K562 (cell line): ENCODE measurements at regions not wholly inside any gene's neighbourhood (a gene's known extent, or its start where the extent isn't known, plus 50 kb on each side); places are given as distances from the start of the nearest gene placed in this dataset.

Source experiments
- CBX3 ChIP-seq, 2 experiments: IDR thresholded peaks; 1 replicate in 1 of 2; 2 replicates in 1 of 2; pipeline ENCODE4 v1.6.1; 2012; ENCODE audit warnings: inconsistent platforms in 2 of 2, low read length in 2 of 2, borderline replicate concordance in 1 of 2, control low read depth in 1 of 2
- CREB1 ChIP-seq, 2 experiments: sonication (generic) in 1 of 2; formaldehyde crosslinking in 1 of 2; IDR thresholded peaks; 2 replicates each; pipeline versions ENCODE4 v1.6.1 to v1.8.0; 2012 to 2022; ENCODE audit warnings: inconsistent platforms in 1 of 2, mild to moderate bottlenecking in 1 of 2, missing genetic modification reagents in 1 of 2, moderate library complexity in 1 of 2
- EP300 ChIP-seq: IDR thresholded peaks from 2 replicates; pipeline ENCODE4 v1.6.1; 2012; ENCODE audit warnings: low read length, improper control_type of control experiment
- ETV1 ChIP-seq: fragments of 450-650 bp; conservative IDR thresholded peaks from 2 replicates; pipeline ENCODE4 v1.6.1; 2016; ENCODE audit warnings: missing genetic modification characterization, control low read depth, low read depth, missing compliant biosample characterization
- GATAD2B ChIP-seq: fragments of 450-650 bp; IDR thresholded peaks from 2 replicates; pipeline ENCODE4 v1.6.1; 2017; ENCODE audit warnings: mild to moderate bottlenecking, borderline replicate concordance
- MEIS2 ChIP-seq: fragments of 450-650 bp; IDR thresholded peaks from 2 replicates; pipeline ENCODE4 v1.6.1; 2014; ENCODE audit warnings: mild to moderate bottlenecking; ENCODE audit not compliant: partially characterized antibody
- MYC ChIP-seq, 2 experiments: fragments of 250-450 bp in 1 of 2; sonication (Bioruptor Pico) in 1 of 2; IDR thresholded peaks; 2 replicates each; pipeline versions ENCODE4 v1.5.1 to v1.6.1; 2012 to 2021; ENCODE audit warnings: low read depth in 2 of 2, borderline replicate concordance in 1 of 2, improper control_type of control experiment in 1 of 2, low read length in 1 of 2, mild to moderate bottlenecking in 1 of 2, moderate library complexity in 1 of 2
- NRF1 ChIP-seq, 2 experiments: fragments of 450-650 bp; IDR thresholded peaks in 1 of 2; conservative IDR thresholded peaks in 1 of 2; 2 replicates each; pipeline ENCODE4 v1.6.1; 2014; ENCODE audit warnings: mild to moderate bottlenecking in 2 of 2
- PRPF4 ChIP-seq: fragments of 200-400 bp; formaldehyde crosslinking; IDR thresholded peaks from one replicate; pipeline ENCODE4 v1.6.1; 2017; ENCODE audit warnings: low read length, low read depth, mild to moderate bottlenecking; ENCODE audit not compliant: insufficient read depth, poor library complexity, severe bottlenecking
- RBM39 ChIP-seq: fragments of 200-400 bp; formaldehyde crosslinking; optimal IDR thresholded peaks from 2 replicates; pipeline ENCODE3; 2018; ENCODE audit warnings: low read depth, low read length
- SREBF1 ChIP-seq: fragments of 150-350 bp; IDR thresholded peaks from 2 replicates; pipeline ENCODE4 v1.6.1; 2014; ENCODE audit warnings: antibody characterized with exemption, low read depth, low read length, borderline replicate concordance
- ZNF121 ChIP-seq: sonication (generic); formaldehyde crosslinking; conservative IDR thresholded peaks from 2 replicates; pipeline ENCODE4 v1.8.0; 2022; ENCODE audit warnings: missing genetic modification reagents
- TF ChIP-seq, protein P1 (sequence below), 3 experiments: IDR thresholded peaks in 2 of 3; conservative IDR thresholded peaks in 1 of 3; 2 replicates each; pipeline ENCODE4 v1.5.1; 2011 to 2012; ENCODE audit warnings: low read length in 3 of 3, mild to moderate bottlenecking in 3 of 3, control low read depth in 2 of 3, improper control_type of control experiment in 1 of 3, inconsistent platforms in 1 of 3, low read depth in 1 of 3, mixed read lengths in 1 of 3, moderate library complexity in 1 of 3; ENCODE audit not compliant: insufficient read depth in 2 of 3

DNA sequence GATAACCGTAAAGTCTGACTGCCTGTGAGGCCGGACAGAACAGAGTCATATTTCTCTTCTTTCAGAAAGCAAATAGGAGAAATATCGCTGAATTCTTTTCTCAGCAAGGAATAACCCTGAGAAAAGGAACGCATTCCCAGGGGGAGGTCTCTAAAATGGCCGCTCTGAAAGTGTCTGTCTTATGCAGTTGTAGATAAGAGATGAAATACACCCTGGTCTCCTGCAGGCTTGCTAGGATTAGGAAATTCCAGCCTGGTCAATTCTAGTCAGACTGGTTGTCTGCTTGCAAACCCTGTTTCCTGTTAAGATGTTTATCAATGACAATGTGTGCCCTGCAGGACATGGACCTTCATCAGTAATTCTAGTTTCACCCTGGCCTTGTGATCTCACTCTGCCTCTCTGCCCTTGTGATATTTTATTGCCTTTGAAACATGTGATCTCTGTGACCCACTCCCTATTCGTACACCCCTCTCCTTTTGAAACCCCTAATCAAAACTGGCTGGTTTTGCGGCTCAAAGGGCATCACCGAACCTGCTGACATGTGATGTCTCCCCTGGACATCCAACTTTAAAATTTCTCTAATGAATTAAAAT is 934.8 kb upstream of the SPRY2 start:
- TF ChIP-seq ZNF121 (CRISPR knock-in tag) (no peak), CBX3 (IDR thresholded peaks at IDR 0.05; ENCODE audit: borderline replicate concordance in 1 of 2, low read length in 2 of 2) (no peak), ETV1 (tag) (no peak), CREB1 (IDR thresholded peaks at IDR 0.05) (no peak), CREB1 (CRISPR knock-in tag; IDR thresholded peaks at IDR 0.05) (no peak), EP300 (no peak), NRF1 (conservative IDR thresholded peaks at IDR 0.05 in 1 of 2, IDR thresholded peaks at IDR 0.05 in 1 of 2) (no peak), MEIS2 (no peak), SREBF1 (no peak), GATAD2B (no peak), MYC (IDR thresholded peaks at IDR 0.05; ENCODE audit: low read depth, low read length) (no peak), MYC (CRISPR knock-in tag; IDR thresholded peaks at IDR 0.05; ENCODE audit: borderline replicate concordance, low read depth) (no peak), RBM39 (no peak), PRPF4 (no peak)
- TF ChIP-seq, protein P1, sequence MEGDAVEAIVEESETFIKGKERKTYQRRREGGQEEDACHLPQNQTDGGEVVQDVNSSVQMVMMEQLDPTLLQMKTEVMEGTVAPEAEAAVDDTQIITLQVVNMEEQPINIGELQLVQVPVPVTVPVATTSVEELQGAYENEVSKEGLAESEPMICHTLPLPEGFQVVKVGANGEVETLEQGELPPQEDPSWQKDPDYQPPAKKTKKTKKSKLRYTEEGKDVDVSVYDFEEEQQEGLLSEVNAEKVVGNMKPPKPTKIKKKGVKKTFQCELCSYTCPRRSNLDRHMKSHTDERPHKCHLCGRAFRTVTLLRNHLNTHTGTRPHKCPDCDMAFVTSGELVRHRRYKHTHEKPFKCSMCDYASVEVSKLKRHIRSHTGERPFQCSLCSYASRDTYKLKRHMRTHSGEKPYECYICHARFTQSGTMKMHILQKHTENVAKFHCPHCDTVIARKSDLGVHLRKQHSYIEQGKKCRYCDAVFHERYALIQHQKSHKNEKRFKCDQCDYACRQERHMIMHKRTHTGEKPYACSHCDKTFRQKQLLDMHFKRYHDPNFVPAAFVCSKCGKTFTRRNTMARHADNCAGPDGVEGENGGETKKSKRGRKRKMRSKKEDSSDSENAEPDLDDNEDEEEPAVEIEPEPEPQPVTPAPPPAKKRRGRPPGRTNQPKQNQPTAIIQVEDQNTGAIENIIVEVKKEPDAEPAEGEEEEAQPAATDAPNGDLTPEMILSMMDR (IDR thresholded peaks at IDR 0.05 in 2 of 3, conservative IDR thresholded peaks at IDR 0.05 in 1 of 3; ENCODE audit: insufficient read depth in 2 of 3, low read depth in 1 of 3, low read length in 3 of 3), result no peak
